ENCODE measurements at regions not wholly inside any gene's neighbourhood (a gene's known extent, or its start where the extent isn't known, plus 50 kb on each side); places are given as distances from the start of the nearest gene placed in this dataset.

- H3K27me3 ChIP-seq (ENCODE audit: insufficient read depth, low read depth, low read length), result no peaks in the 10 kb centered on the region
- no peak overlapping the region for H3K27ac ChIP-seq (ENCODE audit: low read length)
- H3K9me3 ChIP-seq (ENCODE audit: low read length), result no peaks in the 10 kb centered on the region
- no peaks in the 10 kb centered on the region for H3K36me3 ChIP-seq (ENCODE audit: insufficient read depth, low read length)
- no peaks in the 10 kb centered on the region for H3F3A ChIP-seq (ENCODE audit: insufficient read depth, low read length, poor library complexity, severe bottlenecking)
- no peaks in the 10 kb centered on the region for H3K79me2 ChIP-seq (replicated peaks; ENCODE audit: insufficient read depth, low read length)
- H3K9ac ChIP-seq (ENCODE audit: low read length), result no peak overlapping the region
- no peaks in the 10 kb centered on the region for H4K20me1 ChIP-seq (ENCODE audit: insufficient read depth)
- no peak overlapping the region for H3K4me3 ChIP-seq (ENCODE audit: low read length)
- TF ChIP-seq SMC3 (conservative IDR thresholded peaks at IDR 0.05; ENCODE audit: poor library complexity), result no peak
- TF ChIP-seq EZH2 (IDR thresholded peaks at IDR 0.05; ENCODE audit: borderline replicate concordance, insufficient read depth, low read length, poor library complexity, severe bottlenecking), result no peak
- no peak for TF ChIP-seq REST (IDR thresholded peaks at IDR 0.05; ENCODE audit: borderline replicate concordance)
- TF ChIP-seq MXI1 (conservative IDR thresholded peaks at IDR 0.05; ENCODE audit: poor library complexity, severe bottlenecking), result no peak
- no peak for TF ChIP-seq TAF1 (IDR thresholded peaks at IDR 0.05; ENCODE audit: low read depth)
- TF ChIP-seq CTCF (IDR thresholded peaks at IDR 0.05; ENCODE audit: poor library complexity, severe bottlenecking), result no peak
- TF ChIP-seq EP300 (conservative IDR thresholded peaks at IDR 0.05; ENCODE audit: poor library complexity, severe bottlenecking), result no peak
- no peak for TF ChIP-seq POLR2AphosphoS5 (IDR thresholded peaks at IDR 0.05)
- H2AFZ ChIP-seq (ENCODE audit: low read depth, low read length), result no peak overlapping the region
- no peaks in the 10 kb centered on the region for H3K9me2 ChIP-seq (ENCODE audit: insufficient read depth, low read length)
- H3K4me2 ChIP-seq (ENCODE audit: low read length), result no peak overlapping the region
Observed at GRCh38 chr1:96969656-96970163, 248.1 kb downstream of the PTBP2 start.

- TF ChIP-seq REST (IDR thresholded peaks at IDR 0.05; ENCODE audit: borderline replicate concordance) (no peak), EZH2 (IDR thresholded peaks at IDR 0.05; ENCODE audit: borderline replicate concordance, insufficient read depth, low read length, poor library complexity, severe bottlenecking) (no peak), TAF1 (IDR thresholded peaks at IDR 0.05; ENCODE audit: low read depth) (no peak), RAD21 (conservative IDR thresholded peaks at IDR 0.05) (no peak), CTCF (IDR thresholded peaks at IDR 0.05; ENCODE audit: poor library complexity, severe bottlenecking) (no peak), SMC3 (conservative IDR thresholded peaks at IDR 0.05; ENCODE audit: poor library complexity) (no peak), EP300 (conservative IDR thresholded peaks at IDR 0.05; ENCODE audit: poor library complexity, severe bottlenecking) (no peak), POLR2AphosphoS5 (IDR thresholded peaks at IDR 0.05) (no peak), MXI1 (conservative IDR thresholded peaks at IDR 0.05; ENCODE audit: poor library complexity, severe bottlenecking) (no peak)
- Histone ChIP-seq H3K36me3 (ENCODE audit: insufficient read depth, low read length) (no peaks in the 10 kb centered on the region), H3F3A (ENCODE audit: insufficient read depth, low read length, poor library complexity, severe bottlenecking) (no peaks in the 10 kb centered on the region), H3K27ac (ENCODE audit: low read length) (no peak overlapping the region), H4K20me1 (ENCODE audit: insufficient read depth) (no peaks in the 10 kb centered on the region), H3K27me3 (ENCODE audit: insufficient read depth, low read depth, low read length) (no peaks in the 10 kb centered on the region), H3K79me2 (replicated peaks; ENCODE audit: insufficient read depth, low read length) (no peaks in the 10 kb centered on the region), H3K4me2 (ENCODE audit: low read length) (no peak overlapping the region), H2AFZ (ENCODE audit: low read depth, low read length) (no peak overlapping the region), H3K4me3 (ENCODE audit: low read length) (no peak overlapping the region), H3K9ac (ENCODE audit: low read length) (no peak overlapping the region), H3K9me3 (ENCODE audit: low read length) (no peaks in the 10 kb centered on the region), H3K9me2 (ENCODE audit: insufficient read depth, low read length) (no peaks in the 10 kb centered on the region)
Observed at GRCh38 chr1:96971439-96971838, 249.9 kb downstream of the PTBP2 start.

Measured in neural cell (in vitro differentiated cells).